GM20431 (cell line): ENCODE measurements at regions not wholly inside any gene's neighbourhood (a gene's known extent, or its start where the extent isn't known, plus 50 kb on each side); places are given as distances from the start of the nearest gene placed in this dataset.

ENCODE experiments used
- in situ Hi-C: fragments of 300-500 bp; cut with MseI, MboI; formaldehyde crosslinking; loops from one replicate; pipeline ENCODE4 v1.15.0; 2020; ENCODE audit warnings: low sequenced_read_pairs; ENCODE audit not compliant: unreplicated experiment

DNA sequence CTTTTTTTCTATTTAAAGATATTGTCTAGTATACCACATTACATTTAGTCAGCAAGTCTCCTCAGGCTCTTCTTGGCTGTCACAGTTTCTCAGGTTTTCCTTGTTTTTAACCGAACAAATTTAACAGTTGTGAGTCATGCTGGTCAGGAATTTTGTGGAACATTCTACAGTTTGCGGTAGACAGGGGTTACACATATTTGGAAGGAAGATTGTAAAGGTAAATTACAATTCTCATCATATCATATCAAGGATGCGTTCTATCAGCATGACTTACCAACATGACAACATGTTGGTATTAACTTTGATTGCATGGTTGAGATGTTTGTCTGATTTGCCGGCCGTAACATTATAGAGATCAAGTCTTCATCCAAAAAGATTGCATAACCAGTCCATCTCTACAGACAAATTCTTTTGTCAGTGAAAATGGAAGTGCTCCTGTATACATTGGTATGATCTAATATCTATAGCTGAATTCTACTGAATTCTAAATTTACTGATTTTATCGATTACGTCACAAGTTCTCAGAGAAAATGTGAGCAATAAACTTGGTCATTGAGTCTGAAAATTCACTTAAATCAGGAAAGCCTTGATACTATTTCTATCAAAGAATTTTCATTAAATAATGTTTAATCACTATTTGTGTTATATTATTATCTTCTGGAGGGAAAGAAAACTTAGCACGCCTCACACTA lies 664.4 kb upstream of the SLC8A1 start:
- in situ Hi-C loops: no loop called here

- in situ Hi-C loops: no loop called here
These were observed 667.6 kb upstream of the SLC8A1 start for GRCh38 chr2:41119489-41119888.

GRCh38 chr2:41123341-41123740 lies 671.5 kb upstream of the SLC8A1 start:
- in situ Hi-C loops: no loop called here

GRCh38 chr2:41127351-41127750 lies 675.5 kb upstream of the SLC8A1 start:
- in situ Hi-C loops: no loop called here

GRCh38 chr2:41129988-41130387 lies 678.1 kb upstream of the SLC8A1 start:
- in situ Hi-C loops: no loop called here

GRCh38 chr2:41137031-41137430 lies 685.1 kb upstream of the SLC8A1 start:
- in situ Hi-C loops: no loop called here

- in situ Hi-C loops: no loop called here
These were observed 689.4 kb upstream of the SLC8A1 start for GRCh38 chr2:41141146-41141791.

DNA sequence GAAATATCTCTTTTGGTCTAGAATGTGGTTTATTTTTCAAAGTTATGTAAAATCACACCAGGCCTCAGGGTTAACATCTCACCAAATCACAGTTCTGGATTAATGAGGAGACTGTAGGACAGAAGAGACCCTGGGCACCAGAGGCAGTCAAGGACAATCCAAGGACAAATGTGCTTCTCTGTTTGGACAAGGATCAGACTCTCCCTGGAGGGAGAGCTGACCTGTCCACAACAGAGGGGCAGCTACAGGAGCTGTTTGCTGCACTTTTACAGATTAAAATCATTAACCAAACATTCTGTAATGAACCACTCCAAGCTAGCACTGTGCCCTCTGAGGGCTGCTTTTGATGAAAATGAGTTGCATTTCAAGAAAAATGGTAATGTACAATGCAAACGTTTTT lies 690.6 kb upstream of the SLC8A1 start:
- in situ Hi-C loops: no loop called here

DNA sequence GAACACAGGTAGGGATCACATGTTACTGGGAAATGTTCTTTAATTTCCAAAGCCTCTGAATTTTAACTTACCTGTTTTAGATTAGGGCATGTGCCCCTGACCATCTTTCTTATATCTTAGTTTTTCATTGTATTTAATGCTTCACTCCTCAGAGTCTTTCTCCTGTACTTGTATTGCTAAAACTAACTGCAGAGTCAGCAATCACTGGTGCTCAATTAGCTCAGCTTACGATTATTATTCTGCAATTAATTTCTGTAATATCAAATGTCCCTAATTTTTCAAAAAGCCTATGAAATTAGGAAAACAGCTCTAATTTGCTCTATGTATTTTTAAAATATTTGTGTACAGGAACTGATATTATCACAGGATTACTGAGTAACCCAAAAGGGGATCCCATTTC lies 693.2 kb upstream of the SLC8A1 start:
- in situ Hi-C loops: no loop called here

- in situ Hi-C loops: no loop called here
These were observed 697.2 kb upstream of the SLC8A1 start for GRCh38 chr2:41149054-41149453.

- in situ Hi-C loops: no loop called here
These were observed 699.9 kb upstream of the SLC8A1 start for GRCh38 chr2:41151746-41152145.

- in situ Hi-C loops: no loop called here
These were observed 700.4 kb upstream of the SLC8A1 start for GRCh38 chr2:41152318-41152717.

DNA sequence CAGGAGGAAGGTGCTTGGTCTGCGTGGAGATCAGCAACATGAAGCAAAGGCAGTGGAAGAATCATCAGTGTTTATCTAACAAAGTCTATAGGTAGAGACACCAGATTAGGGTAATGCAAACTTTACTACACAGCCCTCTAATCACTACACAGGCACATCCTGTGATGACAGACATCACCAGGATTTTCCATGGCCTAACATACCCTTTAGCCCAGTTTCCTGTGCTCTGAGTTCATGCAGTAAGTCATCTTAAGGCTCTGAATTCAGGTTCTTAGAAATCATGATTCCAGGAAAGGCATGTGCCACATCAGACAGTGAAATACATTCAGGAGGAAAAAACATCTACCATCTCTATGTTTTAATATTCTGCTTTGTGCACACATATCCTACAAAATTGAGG lies 708.5 kb upstream of the SLC8A1 start:
- in situ Hi-C loops: no loop called here

DNA sequence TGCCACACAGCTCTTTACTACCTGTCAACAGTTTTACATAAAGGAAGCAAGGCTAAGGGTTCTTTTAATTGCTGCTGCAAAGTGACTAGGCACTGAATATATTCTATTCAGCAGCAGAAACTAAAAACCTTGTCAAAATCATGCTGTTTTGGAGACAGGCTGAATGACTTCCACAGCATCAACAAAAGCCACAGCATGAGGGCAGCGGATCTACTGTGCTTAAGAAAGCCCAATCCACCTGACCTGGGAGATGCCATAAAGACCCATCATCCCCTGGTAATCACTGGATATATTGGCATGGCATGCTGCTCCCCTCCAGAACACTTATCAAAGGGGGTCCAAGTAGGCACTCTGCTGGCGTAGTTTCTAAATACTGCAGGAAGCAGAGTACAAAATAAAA lies 715.1 kb upstream of the SLC8A1 start:
- in situ Hi-C loops: no loop called here

GRCh38 chr2:41169744-41170143 lies 717.9 kb upstream of the SLC8A1 start:
- in situ Hi-C loops: no loop called here

DNA sequence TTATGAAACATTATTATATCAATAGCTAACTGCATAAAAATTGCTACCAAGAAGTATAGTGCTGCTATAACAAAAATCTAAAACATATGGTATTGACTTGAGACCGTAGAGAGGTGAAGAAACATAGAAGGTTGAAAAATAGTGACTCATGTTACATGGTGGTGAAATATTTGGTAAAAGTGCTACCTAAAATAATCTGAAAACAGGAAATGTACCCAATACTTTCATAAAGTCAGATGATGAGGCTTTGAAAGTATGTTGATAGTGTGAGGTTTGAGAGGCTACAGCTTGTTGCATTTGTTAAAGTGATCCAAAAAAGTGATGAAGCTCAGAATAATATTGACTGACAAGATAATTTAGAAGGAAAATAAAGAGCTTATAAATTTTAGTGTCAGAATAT lies 718.7 kb upstream of the SLC8A1 start:
- in situ Hi-C loops: no loop called here

GRCh38 chr2:41180387-41180786 lies 728.5 kb upstream of the SLC8A1 start:
- in situ Hi-C loops: no loop called here

DNA sequence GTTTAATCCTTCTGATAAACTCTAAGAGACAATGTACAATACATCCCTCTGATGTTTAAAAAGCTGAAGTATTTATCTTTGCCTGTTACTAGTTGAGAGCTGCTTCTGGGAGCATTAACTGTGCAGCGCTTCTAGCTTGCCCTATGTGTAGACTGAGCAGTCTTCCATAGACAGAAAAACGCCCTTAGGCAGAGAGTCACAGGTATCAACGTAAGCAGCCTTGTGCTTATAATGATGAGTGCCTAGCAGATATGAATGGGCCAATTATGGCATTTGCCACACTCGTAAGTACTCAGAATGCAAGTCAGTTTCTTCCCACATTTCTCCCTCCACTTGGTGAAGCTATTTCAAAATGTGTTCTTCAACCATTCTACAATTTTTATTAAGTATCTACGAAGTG lies 731.1 kb upstream of the SLC8A1 start:
- in situ Hi-C loops: no loop called here

DNA sequence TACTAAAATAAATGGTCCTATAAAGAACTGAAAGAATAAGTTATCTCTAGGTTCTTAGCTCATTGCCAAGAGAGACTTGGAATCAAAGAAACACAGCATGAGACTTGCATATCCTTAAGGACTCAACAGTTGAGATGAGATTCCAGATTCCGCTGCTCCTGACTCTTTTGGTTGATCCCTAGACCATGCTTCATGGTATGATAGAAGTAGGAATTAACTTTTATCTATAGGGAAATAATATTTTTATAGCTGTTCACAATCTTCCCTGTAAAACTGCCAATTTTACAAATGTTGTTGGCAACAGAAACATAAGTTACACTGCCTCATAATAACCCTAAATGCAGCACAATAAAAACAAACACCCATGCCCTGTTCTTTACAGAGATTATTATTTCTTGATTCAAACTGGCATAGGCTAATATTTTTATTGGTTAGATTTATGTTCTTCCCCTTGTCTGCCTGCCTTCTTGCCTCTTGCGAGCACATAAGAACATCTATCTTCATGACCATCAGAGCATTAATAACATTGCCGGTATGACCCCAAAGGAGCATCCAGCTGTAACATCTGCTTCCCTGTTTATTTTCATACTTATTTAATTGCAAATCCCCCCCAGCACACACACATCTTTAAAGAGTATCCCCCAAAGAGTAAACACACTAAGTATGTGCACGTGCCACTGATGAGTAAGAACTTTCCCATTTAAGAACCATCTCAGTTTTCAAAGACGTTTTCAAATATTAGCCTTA lies 735.7 kb upstream of the SLC8A1 start:
- in situ Hi-C loops: no loop called here

GRCh38 chr2:41194230-41194629 lies 742.3 kb upstream of the SLC8A1 start:
- in situ Hi-C loops: no loop called here

DNA sequence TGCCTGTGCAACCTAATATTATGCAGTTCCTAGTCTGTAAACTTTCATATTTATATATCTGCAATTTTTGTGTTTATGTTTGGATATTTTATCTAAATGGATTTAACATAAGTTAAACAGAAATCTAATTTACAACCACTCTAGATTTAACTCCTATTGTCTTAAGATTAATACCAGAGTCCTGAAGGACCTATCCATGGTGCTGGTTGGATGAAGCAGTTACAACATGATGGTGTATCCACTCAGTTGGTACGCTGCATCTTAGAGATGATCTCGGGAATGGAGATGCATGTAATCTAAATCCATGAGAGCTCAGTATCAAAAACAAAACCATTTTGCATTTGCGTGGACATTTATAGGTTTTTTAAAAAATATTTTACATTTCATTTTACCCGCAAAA lies 745.9 kb upstream of the SLC8A1 start:
- in situ Hi-C loops: no loop called here
